VCaP (cell line): ENCODE measurements at regions not wholly inside any gene's neighbourhood (a gene's known extent, or its start where the extent isn't known, plus 50 kb on each side); places are given as distances from the start of the nearest gene placed in this dataset.

ENCODE experiments used
- H3K27ac ChIP-seq: fragments of 450-650 bp; 2 replicates; pipeline ENCODE4 v1.5.1; 2017
- CTCF ChIP-seq: fragments of 450-650 bp; conservative IDR thresholded peaks from 2 replicates; pipeline ENCODE4 v1.5.1; 2017; ENCODE audit warnings: mild to moderate bottlenecking, moderate library complexity

DNA sequence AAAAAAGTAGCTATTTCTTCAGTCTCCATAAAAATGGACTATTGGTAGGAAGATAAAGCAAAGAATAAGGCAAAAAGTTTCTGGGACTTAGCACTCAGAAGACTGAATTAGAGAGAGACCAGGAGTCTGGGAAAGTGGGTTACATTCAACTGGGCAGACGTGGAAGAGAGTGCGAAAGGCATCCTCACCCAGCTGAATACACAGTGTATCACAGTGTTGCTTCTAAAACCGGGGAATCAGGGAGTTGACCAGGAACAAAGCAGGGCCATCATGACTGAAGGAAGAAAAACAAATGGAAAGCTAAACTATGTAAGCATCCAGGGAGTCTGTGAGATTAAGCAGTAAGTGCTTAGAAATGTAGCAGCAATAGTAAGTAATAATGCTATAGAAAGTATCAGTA lies 452.9 kb upstream of the MAN1A1 start:
- TF ChIP-seq CTCF, result no peak

GRCh38 chr6:119801056-119801455 lies 451.5 kb upstream of the MAN1A1 start:
- H3K27ac ChIP-seq, result no peak overlapping the region
- TF ChIP-seq CTCF, result no peak

More for the DNA sequence above, 452.9 kb upstream of the MAN1A1 start:
- no peak overlapping the region for H3K27ac ChIP-seq

DNA sequence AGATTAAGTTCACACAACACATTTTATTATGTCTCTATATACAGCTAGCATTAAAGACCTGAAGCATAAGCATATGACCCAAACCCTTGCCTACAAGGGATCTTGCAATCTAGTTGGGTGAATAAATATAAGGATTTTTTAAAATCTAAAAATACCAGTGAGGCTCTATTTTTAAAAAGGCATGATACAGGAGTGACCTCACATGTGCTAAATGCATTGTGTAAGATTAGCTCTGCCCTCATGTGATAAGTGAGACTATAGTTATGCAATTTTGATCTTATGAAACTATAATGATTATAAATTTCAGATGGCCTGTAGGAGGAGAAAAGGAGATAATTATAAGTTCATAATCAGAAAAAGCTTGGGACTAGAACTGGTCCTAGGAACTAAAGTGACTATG lies 451.0 kb upstream of the MAN1A1 start:
- no peak for TF ChIP-seq CTCF

DNA sequence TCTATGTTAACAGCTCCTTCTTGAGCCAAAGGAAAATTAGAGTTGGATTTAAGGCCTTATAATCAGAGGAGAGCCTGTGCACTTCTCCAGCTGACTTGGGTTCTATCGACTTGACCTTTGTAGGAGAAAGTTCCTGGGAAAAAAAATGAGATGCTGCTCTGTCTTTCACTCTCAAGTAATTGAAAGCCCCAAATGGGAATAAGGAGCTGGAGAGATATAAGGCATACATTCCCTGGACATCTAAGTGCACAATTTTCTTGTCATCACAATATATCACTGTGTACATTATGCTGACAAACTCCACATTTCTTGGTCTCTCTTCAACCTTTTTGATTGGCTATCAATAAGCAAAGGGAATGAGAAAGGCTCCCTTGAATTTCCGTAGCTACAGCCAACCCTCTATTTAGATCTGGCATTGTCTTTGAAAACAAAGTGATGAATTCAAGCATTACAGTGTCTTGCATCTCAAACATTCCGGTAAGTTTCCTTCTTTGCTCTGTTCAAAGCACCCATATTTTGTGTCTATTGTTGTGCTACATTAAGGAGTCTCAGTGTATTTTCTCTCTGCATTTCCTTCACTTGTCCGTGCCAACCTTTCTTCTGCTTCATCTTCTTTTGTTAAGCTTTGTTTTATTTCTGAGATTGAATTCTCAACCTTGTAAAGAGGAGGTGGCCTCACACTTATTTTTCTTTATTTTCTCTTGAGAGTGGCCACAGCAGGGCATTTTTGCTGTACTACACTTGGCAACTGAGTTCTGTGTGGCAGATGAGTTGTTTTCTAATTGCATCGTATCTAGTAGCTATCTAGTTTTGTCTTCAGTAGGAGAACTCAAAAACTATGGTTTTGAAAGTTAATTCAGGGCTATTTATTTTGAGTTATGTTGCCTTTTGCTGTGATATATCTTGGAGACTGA lies 450.3 kb upstream of the MAN1A1 start:
- no peak overlapping the region for H3K27ac ChIP-seq
- no peak for TF ChIP-seq CTCF

More for the DNA sequence above, 451.0 kb upstream of the MAN1A1 start:
- H3K27ac ChIP-seq, result no peak overlapping the region

- H3K27ac ChIP-seq, result no peak overlapping the region
- no peak for TF ChIP-seq CTCF
These were observed 442.2 kb upstream of the MAN1A1 start for GRCh38 chr6:119791736-119792135.

- TF ChIP-seq CTCF, result no peak
- no peak overlapping the region for H3K27ac ChIP-seq
These were observed 431.8 kb upstream of the MAN1A1 start for GRCh38 chr6:119781365-119781764.

- TF ChIP-seq CTCF, result no peak
- H3K27ac ChIP-seq, result no peak overlapping the region
These were observed 418.6 kb upstream of the MAN1A1 start for GRCh38 chr6:119768201-119768600.
